ENCODE measurements at regions not wholly inside any gene's neighbourhood (a gene's known extent, or its start where the extent isn't known, plus 50 kb on each side); places are given as distances from the start of the nearest gene placed in this dataset.
"Not testable (repeated sequence)": the region's sequence is repeated elsewhere in the genome, so short reads cannot be mapped to it uniquely, and the experiment has no call there.

DNA sequence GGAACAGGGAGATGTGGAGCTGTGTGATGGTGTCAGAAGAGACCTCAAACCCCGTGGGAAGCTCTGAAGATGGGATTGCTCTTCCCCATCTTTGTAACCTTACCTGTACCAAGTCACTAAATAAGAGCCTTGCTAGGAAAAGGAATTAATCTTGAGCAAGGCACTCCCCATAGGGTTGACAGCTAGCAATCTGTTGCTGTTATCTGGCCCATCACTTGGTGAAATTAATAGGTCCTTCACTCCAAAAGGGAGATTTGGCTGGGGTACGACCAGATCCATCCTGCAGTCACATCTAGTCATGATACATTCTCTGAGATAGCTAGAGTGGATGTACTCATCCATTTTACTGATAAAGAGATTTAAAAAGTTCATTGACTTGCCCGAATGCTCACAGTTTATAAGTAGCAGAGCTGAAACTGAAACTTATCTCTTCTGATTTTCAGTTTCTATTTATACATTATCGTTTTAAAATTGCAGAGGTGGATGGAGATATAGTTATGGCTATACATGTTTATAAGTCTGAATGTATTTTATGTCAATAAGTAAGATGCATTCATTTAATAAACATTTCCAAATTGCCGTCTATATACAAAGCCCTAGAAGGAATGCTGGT, 299.1 kb upstream of the MCTP2 start:
- no peak for DNase-seq

DNA sequence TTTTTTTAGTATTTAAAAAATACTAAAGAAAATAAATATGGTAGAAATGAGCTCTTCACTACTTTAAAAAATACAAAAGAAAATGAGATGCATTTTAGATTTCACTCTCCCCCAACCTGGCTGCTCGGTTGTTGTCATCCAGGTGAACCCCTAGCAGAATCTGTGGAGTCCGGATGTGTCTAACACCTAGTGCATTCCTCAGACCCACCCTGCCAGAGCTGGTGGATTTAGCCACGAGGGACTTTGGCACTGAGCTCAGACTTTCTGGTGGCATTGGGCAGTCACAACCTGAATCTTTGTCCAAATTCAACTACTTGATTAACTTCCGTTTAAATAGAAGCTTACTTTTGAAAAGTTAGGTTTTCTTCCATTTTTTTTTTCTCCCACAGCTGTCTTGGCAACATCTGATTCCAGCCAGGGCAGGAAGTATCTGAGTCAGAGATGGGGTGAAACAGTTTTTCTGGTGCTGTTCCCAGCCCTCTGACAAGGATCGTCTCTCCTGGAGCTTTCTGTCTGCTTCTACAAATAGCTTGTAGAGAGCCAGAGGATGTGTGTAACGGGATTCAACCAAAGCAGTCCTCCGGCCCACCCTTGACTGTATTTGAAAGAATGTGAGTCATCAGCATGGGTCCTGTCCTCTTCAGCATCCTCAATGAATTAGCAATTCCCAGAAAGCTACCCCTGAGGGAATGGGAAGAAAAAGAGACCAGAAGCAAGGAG, 301.8 kb upstream of the MCTP2 start:
- no peak for DNase-seq

DNA sequence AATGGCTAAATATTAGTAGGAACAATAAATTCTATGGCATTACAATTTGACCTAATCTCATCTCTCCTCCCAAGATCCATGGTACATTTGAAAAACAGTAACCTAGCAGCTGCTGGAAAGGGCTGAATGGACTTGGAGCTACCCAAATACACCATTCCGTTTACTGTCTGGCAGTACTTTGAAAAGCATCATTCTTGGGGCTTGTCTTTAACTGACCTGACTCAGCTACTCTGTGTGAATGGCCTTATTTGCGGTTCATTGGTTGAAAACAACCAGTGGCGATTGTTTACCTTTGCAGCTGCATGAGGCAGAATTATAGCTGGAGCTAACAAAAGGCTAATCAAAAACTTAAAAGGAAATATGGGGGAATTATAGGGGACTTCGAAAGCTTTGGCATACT, 311.2 kb upstream of the MCTP2 start:
- DNase-seq, result no peak

DNA sequence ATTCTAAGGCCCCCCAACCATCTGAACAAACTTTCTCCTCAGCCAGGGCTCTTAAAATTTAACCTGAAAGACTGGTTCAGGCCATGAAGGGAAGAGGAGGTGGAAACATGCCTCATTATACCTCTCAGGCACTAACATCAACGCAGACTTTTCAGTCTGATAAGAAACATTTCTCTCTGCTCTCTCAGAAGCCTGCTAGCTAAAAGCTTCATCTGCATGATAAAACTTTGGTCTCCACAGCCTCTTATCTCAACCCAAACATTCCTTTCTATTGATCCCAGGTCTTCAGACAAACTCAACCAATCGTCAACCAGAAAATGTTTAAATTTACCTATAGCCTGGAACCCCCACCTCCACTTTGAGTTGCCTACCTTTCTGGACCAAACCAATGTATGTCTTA, 312.6 kb upstream of the MCTP2 start:
- not testable (repeated sequence) for DNase-seq

DNA sequence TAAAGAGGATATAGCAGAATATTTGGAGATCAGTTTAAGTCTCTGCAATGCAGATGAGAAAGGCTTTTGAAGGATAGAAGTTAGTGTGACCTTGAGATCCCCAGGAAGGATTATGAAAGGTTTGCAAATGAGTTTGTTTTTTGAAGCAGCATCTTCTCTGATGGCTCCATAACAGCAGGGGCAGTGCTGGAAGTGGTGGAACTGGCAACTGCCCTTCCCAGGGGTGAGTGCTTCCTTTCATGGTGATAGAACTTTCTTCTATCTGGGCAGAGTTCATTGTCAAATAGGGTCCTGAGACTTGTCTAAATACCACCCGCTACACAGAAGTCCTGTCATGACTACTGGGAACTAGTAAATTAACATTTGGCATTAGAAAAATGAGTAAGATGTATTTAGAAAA, 314.2 kb upstream of the MCTP2 start:
- no peak for DNase-seq

DNA sequence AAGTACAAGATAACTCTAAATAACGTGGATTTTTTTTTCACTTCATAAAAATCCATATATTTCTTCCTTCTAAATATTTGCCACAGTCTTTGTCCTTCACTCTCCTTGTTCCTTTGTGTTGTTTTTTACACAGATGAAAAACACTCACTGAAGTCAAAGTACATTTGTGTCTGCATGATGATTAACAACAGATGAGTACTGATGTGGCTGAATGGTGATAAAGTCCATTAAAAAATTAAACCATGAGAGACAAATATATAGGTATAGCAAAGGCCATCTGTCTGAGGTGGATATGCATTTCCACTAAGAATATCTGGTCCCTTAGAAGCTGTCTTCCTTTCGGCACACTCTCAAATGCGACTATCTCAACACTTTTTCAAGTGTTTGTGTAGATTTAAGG, 317.5 kb upstream of the MCTP2 start:
- no peak for DNase-seq

DNA sequence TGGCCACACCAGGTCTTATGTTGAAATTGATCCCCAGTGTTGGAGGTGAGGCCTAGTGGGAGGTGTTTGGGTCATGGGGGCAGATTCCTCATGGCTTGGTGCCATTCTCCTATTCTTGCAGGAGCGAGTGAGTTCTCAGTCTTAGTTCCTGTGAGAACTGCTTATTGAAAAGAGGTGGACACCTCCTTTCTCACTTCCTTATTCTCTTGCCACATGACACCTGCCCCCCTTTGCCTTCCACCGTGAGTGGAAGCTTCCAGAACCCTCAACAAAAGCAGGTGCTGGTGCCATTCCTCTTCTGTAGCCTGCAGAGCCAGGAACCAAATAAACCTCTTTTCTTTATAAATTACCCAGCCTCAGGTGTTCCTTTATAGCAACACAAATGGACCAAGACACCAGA, 318.1 kb upstream of the MCTP2 start:
- no peak for DNase-seq

DNA sequence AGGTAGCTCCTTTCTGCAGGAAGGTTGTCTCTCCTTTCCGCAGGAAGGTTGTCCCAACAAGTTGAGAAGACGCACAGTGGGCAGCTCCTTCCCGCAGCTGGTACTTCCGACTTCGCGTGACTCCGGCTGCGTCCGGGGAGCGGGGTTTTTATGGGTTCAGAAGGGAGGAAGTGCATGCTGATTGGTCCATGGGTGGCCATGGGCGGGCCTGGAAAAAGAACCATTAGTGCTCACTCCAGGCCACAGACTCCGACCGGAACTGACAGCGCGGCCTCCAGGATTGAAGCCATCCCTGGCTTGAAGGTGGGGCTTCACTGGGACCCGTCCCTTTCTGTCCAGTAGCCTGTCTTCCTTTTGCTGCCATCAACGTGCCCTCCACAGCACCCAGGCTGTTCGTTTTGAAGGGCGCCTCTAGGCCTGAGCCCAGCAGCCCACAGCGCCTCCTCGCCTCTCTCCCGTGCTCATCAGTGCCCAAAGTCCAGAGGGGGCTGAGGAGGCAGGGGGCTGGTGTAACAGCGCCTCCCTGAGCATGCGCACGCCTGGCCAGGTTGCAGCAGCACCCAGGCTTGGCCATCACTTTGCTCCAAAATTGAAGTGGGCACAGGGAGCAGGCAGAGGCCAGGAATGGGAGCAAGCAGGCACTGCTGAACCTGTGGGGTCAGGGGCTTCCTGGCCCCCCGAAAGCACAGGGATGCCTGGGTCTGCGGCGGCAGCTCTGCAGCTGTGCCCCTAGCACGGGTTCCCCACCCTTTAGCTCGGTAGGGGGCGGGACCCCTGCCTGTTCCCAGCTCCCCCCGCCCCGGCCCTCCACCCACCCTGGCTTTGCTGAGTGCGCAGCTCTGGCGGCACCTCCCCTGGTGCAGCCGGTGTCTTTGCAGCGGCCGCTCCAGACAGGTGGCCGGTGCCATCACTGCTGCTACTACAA, 330.6 kb upstream of the MCTP2 start:
- no peak for DNase-seq

DNA sequence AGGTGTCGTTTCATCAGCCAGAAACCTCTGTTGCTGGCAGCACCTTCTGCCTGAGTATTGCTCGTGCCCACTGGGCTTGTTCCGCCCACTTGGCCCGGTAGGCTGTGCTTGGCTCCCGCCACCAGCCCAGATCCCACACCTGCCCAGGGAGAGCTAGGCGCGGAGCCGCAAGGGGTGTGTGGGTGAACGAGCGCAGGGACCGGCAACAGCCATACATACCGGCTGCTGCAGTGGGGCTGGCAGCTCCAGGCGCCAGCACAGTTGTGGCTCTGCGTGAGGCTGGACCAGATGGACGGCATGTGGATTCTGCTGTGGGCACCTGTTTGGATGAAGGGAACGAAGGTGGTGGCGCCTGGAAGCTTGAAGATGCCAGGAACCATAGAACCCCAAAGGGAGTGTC, 331.5 kb upstream of the MCTP2 start:
- DNase-seq, result no peak

DNA sequence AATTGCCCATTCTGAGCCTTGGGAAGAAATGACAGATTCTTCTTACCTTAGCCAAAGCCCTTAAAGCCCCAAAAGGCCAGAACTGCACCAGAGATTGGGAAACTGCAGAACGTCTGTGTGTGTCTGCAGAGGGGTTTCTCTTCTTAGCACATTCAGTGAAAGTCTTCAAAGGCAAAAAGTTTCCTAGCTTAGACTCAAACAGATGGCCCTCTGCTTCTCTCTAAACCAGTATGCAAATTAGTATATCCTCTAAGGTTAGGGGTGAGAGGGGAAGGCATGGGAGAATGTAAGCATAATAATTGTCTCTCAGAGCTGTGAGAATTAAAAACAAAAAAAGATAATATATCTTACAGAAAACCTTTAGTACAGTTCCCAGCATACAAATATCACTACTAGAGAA, 334.0 kb upstream of the MCTP2 start:
- DNase-seq, result no peak

DNA sequence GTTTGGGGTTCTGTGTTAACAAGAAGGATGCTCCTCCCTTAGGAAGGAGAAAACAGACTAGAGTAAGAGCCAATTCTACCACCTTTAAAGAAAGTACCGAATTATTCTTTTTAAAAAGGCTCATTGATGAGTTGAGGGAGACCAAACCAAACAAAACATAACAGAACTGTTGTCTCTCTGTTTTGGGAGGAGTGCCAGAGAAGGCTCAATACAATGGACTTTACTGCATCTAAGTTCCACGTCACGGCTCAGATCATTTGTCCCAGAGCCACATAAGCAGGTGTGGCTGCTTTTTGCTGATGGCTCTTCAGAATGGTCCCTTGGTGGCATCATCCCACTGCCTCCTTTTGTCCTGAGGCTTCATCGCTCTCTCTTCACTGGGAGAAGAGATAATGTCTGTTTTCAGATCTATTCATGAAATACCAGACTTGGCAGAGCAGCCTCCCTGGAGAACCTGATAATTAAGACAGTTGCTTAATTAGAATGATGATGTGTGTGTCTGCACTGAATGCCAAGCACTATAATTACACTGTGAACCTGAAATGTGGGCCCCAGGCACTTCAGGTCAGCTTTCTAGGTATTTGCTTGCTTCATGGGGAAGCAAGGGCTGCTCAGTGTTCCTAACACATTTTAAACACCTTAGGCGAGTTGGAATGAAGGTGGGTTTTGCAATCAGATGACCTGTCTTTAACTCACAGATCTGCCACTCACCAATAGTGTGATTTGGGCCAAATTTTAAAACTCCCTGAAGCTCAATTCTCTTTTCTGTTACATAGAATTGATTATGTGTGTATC, 335.2 kb upstream of the MCTP2 start:
- DNase-seq, result no peak

DNA sequence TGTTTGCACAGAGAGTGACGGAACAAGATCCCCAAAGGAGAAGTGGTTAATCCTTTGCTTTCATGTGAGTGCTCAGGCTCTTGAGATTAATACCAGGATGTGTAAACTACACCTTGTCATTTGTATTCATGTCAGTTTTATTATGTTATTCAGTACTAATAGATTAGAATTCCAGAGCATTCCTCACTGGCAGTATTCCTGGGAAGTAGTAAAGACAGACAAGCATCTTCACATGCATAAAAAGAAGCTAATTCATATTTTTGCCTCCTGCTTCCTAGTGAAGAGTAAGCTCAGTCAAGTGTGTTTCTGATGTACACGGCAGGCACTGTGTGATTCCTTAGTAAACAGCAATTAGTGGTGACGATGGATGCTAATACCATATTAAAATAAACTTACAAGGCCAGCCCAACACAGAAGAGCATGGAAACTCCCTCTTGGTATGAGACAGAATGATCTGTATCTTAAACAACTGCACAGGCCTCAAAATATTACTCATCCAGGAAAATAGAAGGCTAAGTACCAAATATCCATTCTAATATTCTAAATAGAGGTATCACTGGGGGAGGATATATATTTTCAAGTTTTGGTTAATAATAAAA, 336.8 kb upstream of the MCTP2 start:
- no peak for DNase-seq

DNA sequence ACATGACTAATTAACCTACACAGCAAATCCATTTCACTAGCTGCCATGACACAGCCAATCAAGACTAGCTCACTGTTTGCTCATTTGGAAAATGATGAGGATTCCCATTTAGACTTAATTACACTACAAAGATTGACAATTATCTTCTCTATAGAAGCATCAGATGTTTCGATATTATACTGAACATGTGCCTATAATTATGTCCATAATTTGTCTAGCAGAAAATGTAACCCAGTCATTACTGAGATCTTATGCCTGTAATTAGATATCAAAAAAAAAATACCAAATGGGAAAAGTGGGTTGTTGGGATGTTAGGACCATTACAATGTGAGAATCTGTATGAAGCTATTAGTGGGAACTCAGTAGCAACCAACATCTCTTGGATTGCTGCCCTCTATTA, 344.2 kb upstream of the MCTP2 start:
- no peak for DNase-seq

DNA sequence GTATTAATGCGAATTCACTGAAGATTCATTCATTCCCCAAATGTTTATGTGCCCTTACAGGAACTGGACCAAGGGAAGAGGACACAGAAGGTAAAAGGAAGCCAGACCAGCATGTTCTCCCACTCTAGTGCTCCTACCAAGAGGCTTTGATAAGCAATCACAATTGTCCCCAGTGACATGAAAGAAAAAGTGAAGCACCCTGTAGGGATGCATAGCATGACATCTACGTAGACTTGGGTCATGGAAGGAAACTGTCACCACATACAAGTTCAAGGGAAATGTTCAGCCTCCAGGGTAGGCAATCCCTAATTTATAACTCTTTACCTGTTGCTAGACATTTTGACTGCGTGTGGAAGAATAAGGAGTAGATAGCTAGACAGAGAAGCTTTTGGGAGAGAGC, 348.6 kb upstream of the MCTP2 start:
- no peak for DNase-seq

DNA sequence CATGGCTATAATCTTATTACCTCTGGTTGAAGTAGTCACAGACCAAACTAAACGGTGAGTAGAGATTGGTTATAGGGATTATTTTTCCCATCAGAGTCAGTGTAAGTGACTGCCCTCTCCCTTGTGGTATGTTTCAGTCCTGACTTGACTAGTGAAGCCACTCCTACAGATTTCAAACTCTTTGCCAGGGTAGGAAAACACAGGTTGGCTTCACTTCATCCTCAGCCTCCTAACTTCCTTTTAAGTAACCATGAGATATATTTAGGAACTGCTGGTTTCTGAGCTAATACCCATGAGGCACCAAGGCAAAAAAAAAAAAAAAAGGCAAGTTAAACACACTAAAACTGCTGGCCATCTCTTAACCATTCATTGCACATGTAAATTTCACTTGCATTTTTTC, 349.2 kb upstream of the MCTP2 start:
- DNase-seq, result no peak

DNA sequence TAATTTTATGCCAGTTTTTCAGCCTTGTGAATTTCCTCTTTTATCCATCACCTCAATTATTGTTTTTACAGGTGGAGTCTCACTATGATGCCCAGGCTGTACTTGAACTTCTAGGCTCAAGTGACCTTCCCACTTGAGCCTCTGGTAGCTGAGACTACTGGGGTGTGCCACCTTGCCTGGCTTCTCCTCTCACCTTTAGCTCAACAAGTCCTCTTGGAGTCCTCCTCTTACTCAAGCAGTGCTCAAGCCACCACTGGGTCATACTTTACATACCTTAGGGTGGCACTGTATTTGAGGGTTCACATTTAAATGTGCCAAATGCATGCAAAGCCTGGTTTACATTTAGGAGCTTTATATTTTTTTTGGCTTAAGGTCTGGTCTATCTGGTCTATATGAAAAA, 350.1 kb upstream of the MCTP2 start:
- DNase-seq, result no peak

DNA sequence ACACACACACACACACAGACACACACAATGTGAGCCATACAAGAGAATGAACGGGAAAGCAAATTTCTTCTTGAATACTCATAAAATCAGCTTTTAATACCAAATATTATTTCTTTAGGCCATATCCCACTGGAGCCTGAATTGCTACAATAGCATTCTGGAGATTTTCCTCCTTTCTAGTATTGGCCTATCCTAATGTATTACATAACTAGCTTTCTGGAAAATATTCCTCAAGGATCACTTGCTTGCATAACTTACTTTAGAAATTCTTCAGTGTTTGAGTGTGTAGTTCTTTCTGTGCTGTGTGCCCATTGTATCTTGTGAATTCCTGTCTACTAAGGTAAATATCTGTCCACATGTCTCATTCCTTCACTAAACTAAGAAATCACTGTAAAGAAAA, 351.0 kb upstream of the MCTP2 start:
- DNase-seq, result no peak

DNA sequence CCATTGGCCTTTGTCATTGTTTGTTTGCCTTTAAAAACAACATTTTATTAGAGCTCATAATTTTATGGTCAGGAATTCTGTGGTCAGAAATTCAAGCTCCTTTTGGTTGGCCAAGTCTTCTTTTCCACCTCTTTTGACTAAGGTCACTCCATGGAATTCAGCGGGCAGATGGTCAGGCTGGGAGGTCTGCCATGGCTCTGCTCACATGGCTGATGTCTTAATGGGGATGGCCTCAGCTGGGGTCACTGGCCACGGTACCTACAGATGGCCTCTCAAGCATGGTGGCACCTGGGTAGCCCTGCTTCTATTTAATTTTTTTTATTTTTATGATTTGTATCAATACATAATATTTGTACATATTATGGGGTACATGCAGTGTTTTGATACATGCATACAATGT, 360.8 kb upstream of the MCTP2 start:
- no peak for DNase-seq

DNA sequence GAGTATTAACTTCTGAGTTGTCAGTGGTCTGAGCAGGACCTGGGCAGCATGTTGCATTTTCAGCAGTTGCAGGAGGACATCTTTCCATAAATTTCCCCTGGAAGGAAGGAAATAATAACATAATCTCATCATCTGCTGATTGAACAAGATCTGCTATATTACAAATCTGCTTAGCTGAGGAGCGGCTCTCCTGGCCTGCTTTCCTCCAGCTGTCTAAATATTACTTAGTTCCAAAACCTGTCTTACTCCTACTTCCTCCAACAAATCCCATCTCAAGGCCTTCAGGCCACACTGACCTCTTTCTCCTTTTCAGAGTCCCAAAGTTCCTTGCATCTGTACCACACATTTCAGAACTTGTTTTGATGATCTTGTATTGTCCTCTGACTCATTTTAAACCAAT, 364.4 kb upstream of the MCTP2 start:
- no peak for DNase-seq

DNA sequence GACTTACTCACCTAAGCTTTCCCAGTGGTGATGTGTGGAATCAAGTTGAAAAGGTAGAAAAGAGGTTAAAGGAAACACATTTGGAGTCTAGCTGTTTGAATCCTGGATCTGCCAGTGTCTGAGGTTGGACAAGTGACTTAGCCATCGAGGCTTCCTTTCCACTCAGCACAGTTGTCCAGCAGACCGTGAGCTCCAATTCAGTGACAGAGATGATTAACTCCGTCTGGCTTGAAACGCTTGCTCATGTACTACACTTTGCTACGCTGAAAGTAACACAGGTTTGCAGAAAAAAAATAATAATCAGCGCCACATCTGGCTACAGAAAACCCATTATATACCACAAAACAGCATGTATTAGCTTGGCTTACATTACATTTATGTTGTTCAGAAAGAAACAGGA, 364.9 kb upstream of the MCTP2 start:
- DNase-seq, result no peak

DNA sequence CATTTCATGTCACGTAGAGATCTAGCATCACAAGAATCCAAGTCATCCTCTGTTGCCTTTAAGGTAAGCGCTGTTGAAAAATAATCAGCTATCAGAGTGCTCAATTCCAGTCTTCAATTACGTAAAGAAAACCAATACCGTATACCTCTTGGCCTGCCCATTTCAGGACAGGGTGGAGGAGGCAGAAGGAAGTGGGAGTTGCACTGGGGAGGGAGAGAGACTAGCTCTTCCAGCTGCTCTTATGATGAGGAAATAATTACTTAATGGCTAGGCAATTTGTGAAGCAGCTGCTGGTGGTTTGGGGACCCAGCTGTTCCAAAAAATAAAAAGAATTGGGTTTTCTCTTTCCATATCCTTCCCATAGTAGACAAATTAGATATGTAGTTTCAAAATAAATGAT, 365.8 kb upstream of the MCTP2 start:
- no peak for DNase-seq

DNA sequence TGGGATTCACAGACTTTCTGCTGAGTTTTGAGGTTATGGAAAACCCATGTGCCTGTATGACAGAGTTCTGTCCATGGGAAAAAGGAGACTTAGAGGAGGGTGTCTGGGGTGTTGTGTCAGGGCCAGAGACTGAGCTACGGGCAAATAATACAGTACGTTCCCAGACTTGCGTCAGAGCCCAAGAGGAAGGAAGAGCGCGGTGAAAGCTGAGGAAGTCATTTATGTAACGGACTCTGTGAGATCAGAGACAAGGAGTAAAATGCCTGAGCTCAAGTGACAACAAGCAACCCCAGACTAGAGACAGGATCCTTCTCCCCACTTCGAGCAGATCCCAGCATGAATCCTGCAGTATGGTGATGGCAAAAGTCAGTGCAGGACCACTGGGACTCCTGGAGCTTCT, 368.6 kb upstream of the MCTP2 start:
- DNase-seq, result no peak

Measured in 8988T (cell line).